ENCODE measurements at regions not wholly inside any gene's neighbourhood (a gene's known extent, or its start where the extent isn't known, plus 50 kb on each side); places are given as distances from the start of the nearest gene placed in this dataset.
"Not testable (repeated sequence)": the region's sequence is repeated elsewhere in the genome, so short reads cannot be mapped to it uniquely, and the experiment has no call there.

DNA sequence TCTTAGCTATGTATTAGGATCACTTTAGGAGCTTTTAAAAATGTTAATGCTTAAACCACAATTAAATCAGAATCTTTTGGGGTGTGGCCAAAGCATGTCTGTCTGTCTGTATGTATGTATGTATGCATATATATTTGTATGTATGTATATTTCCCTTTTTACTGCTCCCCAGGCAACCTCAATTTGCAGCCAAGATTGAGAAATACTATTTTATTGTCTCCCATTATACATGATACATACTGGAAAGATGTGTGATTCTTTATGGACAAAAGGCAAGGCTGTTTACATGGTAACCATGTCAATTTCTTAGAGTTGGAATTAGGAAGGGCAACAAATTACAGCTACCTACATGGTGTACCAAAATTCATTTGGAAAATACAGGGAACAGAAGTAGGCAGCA is 783.6 kb downstream of the ETS1 start:
- DNase-seq = no peak

GRCh38 chr11:127800989-127801688 is 786.2 kb downstream of the ETS1 start:
- DNase-seq = no peak

DNA sequence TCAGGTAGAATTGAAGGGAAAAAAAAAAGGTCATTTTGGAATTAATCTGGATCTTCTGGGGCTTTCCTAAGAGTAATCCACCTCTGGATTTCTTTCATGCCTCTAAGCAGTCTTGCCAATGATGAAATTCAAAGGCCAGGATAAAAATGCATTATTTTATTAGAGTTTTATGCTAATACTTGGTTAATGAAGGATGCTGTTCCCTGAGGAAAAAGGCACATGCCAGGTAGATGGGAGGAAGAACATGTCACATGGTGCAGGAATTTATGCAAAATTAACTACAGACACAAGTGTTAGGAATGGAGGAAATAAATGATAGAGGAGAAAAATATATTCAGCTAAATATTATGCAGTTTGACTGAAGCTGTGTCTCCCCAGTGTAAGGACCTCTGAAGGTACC is 792.0 kb downstream of the ETS1 start:
- no peak for DNase-seq

GRCh38 chr11:127791844-127792243 is 791.3 kb upstream of the KIRREL3 start:
- DNase-seq = no peak

DNA sequence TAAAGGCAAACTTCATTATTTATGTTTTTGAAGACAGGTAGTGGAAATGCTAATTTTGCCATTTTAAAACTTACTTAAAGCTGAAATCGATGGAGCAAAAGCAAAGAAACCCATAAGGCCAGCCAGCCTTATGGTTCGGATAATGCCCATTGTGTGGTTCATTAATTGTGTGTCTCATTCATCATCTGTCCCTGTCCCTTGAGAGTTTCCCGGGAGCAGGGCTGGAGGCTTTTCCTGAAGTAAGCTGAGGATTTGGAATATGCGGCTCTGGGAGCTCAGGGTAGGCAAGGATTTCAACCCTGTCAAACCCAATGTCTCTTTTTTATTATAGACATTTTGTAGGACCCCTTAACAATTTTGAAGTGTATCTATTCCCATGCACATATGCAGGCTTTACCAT is 790.0 kb upstream of the KIRREL3 start:
- no peak for DNase-seq

DNA sequence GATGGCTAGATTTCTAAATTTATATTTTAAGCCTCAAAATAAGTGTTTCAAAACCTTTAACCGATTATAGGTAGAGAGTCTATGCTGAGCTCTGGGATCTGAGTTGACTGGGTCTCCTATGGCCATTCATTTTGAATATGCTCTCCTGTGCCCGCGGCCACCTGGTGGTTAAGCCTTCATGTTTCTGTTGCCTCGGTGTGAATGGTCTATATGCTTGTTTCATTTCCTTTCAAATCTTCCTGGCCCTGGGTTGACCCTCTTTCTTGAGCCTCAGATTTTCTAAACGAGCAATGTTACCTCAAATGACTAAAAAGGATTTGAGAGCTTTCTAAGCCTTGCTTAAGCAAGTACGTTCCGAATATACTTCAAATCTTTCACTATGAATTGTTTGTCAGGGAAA is 789.4 kb upstream of the KIRREL3 start:
- peak; percentile 19 for DNase-seq

DNA sequence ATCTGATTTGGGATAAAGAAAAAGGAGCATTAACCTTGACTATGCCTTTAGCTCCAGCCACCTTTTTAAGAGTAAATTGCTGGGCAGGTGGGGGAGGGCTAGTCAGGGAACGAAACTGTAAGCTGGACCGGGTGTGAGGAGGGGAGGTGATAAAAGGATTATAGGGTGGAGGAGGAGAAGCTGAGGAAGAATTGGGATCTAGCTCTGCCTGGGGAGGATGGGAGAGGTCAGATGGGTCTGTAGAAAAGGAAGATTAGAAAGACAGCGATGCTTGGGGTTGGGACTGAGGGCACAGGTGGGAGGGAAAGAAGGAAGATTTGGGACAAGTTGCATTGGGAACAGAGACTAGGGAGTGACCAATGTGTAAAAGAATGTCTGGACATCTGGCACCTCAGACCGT is 772.4 kb upstream of the KIRREL3 start:
- DNase-seq = not testable (repeated sequence)

DNA sequence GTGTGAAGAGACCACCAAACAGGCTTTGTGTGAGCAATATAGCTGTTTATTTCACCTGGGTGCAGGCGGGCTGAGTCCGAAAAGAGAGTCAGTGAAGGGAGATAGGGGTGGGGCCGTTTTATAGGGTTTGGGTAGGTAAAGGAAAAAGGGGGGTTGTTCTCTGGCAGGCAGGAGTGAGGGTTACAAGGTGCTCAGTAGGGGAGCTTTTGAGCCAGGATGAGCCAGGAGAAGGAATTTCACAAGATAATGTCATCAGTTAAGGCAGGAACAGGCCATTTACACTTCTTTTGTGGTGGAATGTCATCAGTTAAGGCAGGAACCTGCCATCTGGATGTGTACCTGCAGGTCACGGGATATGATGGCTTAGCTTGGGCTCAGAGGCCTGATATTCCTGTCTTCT is 768.4 kb upstream of the KIRREL3 start:
- DNase-seq = not testable (repeated sequence)

DNA sequence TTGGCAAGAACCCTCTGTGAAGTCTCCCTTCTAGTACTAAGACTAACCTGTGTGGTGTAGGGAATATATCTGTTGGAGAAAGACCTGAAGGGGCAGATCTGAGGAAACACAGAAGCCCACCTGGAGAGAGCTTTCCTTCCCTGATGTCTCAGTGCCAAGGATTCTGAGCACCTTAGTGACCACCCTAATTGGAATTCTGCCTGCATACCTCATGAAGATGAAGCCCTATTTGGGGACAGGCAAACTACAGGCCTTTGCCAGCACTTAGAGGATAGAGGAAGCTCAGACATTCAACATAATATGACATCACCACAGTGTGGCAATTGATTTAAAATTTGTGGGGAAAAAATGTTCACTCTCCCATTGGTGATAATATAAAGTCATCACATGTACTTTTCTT is 766.2 kb upstream of the KIRREL3 start:
- DNase-seq = no peak

GRCh38 chr11:127738771-127739286 is 738.3 kb upstream of the KIRREL3 start:
- no peak for DNase-seq

GRCh38 chr11:127737499-127737898 is 736.9 kb upstream of the KIRREL3 start:
- DNase-seq = no peak

GRCh38 chr11:127733552-127733951 is 733.0 kb upstream of the KIRREL3 start:
- no peak for DNase-seq

- DNase-seq = no peak
These were observed 725.8 kb upstream of the KIRREL3 start for GRCh38 chr11:127726367-127726766.

- no peak for DNase-seq
These were observed 723.1 kb upstream of the KIRREL3 start for GRCh38 chr11:127723714-127724113.

GRCh38 chr11:127713226-127713625 is 712.7 kb upstream of the KIRREL3 start:
- no peak for DNase-seq

DNA sequence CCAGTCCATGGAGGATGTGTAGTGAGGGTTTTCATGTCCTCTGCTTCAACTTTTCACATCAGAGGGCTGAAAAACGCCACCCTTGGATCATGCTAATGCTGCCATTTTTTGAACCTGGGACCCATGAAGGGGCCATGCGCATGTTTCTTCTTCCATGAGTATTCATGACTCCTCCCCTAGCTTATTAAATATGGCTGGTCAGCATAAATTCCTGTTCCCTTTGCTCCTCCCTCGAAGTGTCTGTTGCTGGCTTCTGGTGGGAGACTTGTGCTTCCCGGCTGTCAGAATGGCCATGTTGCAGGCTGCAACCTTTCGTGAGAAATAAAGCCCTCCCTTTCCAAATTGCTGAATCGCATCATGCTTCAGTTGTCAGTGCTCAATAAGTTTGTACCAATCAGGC is 711.2 kb upstream of the KIRREL3 start:
- no peak for DNase-seq

- no peak for DNase-seq
These were observed 710.3 kb upstream of the KIRREL3 start for GRCh38 chr11:127710831-127711230.

DNA sequence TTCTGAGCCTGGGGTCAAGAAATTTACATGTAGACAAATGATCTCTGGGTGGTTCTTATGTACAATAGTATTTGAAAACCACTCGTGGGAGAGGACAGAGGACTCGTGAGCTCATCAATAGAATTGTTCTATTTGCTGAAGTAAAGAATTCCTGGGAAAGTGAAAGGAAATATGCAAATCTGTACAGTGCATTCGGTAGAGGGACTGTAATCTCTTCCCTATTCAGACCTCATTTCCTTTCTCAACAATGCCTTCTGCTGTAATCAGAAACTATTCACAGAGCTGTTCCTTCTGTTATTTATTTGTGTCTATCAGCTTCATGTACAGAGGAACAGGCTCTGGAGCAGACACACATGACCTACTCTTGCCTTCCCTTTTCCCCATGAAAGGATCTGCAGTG is 709.4 kb upstream of the KIRREL3 start:
- DNase-seq = no peak

DNA sequence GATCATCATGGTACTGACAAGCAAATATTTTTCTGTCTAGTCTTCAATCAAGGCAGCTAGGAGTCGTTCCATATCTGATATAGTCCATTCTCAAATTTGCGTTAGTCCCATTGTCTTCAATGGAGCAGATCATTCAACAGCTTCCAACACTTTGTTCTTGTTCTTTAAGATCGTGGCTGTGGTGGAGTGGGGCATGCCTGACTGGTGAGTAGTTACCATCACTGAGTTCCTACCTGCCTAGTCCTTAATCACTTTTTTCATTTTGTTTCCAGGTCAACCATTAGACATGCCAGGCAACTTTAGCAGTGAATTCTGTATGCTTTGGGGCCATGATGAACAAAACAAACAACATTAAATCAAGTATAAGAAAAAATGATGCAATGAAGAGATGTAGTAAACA is 693.1 kb upstream of the KIRREL3 start:
- no peak for DNase-seq

GRCh38 chr11:127683321-127683720 is 682.8 kb upstream of the KIRREL3 start:
- DNase-seq = no peak

GRCh38 chr11:127679816-127680545 is 679.4 kb upstream of the KIRREL3 start:
- no peak for DNase-seq

- no peak for DNase-seq
These were observed 678.1 kb upstream of the KIRREL3 start for GRCh38 chr11:127678631-127679030.

DNA sequence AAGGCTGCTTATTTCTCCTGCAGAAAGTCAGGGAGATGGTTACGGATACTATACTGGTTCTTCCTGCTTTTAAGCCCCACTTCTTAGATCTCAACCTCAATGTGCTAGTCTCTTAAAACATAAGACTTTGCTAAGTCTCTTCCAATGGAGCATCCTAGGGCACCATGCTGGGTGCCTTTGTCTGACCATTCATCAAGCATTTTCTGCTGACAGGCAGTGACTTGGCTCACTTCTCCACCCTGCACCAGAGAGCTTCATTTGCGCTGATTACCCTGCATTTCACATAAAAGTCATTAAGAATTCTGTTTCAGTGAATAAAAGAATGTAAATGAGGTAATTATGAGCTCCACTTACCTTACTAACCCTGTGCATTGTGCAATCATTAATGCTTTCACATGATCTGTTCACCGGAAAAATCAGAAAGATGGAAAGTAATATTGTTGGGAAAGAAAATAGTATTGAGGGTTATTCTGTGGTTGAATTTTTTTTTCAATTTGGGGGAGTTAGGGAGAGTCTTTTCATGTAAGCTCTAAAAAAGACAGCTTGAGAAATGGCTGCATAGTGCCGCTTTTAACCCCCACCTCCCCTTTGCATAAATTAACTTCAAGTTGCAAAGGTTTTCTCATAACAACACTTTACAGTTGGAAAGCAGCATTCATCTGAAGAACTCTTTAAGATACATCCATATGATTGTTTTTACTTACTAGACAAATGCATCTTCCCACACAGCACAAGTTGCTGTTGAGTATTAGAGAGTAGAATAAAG is 677.3 kb upstream of the KIRREL3 start:
- DNase-seq = no peak

GRCh38 chr11:127675581-127675980 is 675.0 kb upstream of the KIRREL3 start:
- DNase-seq = no peak

All from activated CD4-positive, alpha-beta T cell treated with anti-CD3 and anti-CD28 coated beads for 48 hours (primary cell).